HCT116 (cell line): ENCODE measurements at regions not wholly inside any gene's neighbourhood (a gene's known extent, or its start where the extent isn't known, plus 50 kb on each side); places are given as distances from the start of the nearest gene placed in this dataset.

Experiments
- ATAC-seq: fragments of 200-7000 bp; cut with Tn5 transposase; 2 replicates; pipeline ENCODE4 v1.9.1; 2020; ENCODE audit warnings: mild to moderate bottlenecking, moderate library complexity
- BruUV-seq: library from RNA; stranded (reverse); fragments of 400-500 nt; replicated peaks from 2 replicates; lab custom pipeline; 2021; lab: Mats Ljungman, UMichigan
- CTCF ChIA-PET: fragments of 300-600 bp; sonication (Branson Sonifier 250); formaldehyde crosslinking; loops from one replicate; lab custom pipeline; 2021; ENCODE audit warnings: antibody characterized with exemption; lab: Charles Lee
- POLR2A ChIA-PET: fragments of 300-600, 350-600 bp; sonication (Branson Sonifier 250); formaldehyde crosslinking; loops from one replicate; lab custom pipeline; 2021; ENCODE audit warnings: antibody characterized with exemption; lab: Charles Lee
- RAD21 ChIA-PET, 2 experiments: fragments of 300-600 bp; sonication (Branson Sonifier 250); formaldehyde crosslinking; loops; one replicate each; lab custom pipeline; 2023; ENCODE audit warnings: low total read pairs in 2 of 2; ENCODE audit not compliant: uncharacterized antibody in 2 of 2, unreplicated experiment in 2 of 2, low non-redundant PET in 1 of 2; lab: Charles Lee
- DNase-seq: peaks from one replicate; pipeline ENCODE4 v3.0.0-alpha.2; 2010; ENCODE audit warnings: low read depth, low spot score
- H2AFZ ChIP-seq: fragments of 200-600 bp; shearing (Covaris generic), sonication (generic); 2 replicates; pipeline ENCODE4 v1.6.1; 2017; ENCODE audit warnings: low read depth, mixed run types, mixed read lengths, antibody characterized with exemption, low read length; ENCODE audit not compliant: poor library complexity, severe bottlenecking
- H3K27ac ChIP-seq: 2 replicates; pipeline ENCODE4 v1.5.1; 2012; ENCODE audit warnings: low read depth, low read length
- H3K27me3 ChIP-seq: fragments of 200-600 bp; sonication (generic); 2 replicates; pipeline ENCODE4 v1.6.1; 2016; ENCODE audit warnings: mixed run types, low read length, mixed read lengths; ENCODE audit not compliant: insufficient read depth
- H3K36me3 ChIP-seq, 2 experiments: fragments of 200-500 bp in 1 of 2; fragments of 200-600 bp in 1 of 2; sonication (Bioruptor generic) in 1 of 2; sonication (generic) in 1 of 2; 2 replicates each; pipeline versions ENCODE4 v1.5.1 to v1.6.1; 2014 to 2016; ENCODE audit warnings: low read length in 2 of 2, inconsistent platforms in 1 of 2, mixed read lengths in 1 of 2, mixed run types in 1 of 2; ENCODE audit not compliant: insufficient read depth in 2 of 2, control insufficient read depth in 1 of 2
- H3K4me1 ChIP-seq, 2 experiments: fragments of 200-600 bp in 1 of 2; sonication (generic) in 1 of 2; 2 replicates each; pipeline versions ENCODE4 v1.5.1 to v1.6.1; 2012 to 2017; ENCODE audit warnings: low read length in 2 of 2, inconsistent platforms in 1 of 2, mild to moderate bottlenecking in 1 of 2, mixed read lengths in 1 of 2, mixed run types in 1 of 2, moderate library complexity in 1 of 2; ENCODE audit not compliant: insufficient read depth in 2 of 2, control insufficient read depth in 1 of 2
- H3K4me2 ChIP-seq: fragments of 200-600 bp; sonication (generic); 2 replicates; pipeline ENCODE4 v1.6.1; 2017; ENCODE audit warnings: mixed run types, low read length, mixed read lengths
- H3K4me3 ChIP-seq, 2 experiments: fragments of 200-600 bp in 1 of 2; sonication (generic) in 1 of 2; replicated peaks in 1 of 2; 2 replicates each; pipeline ENCODE4 v1.5.1; 2011 to 2016; ENCODE audit warnings: low read length in 2 of 2, control low read depth in 1 of 2, low read depth in 1 of 2, mild to moderate bottlenecking in 1 of 2, mixed read lengths in 1 of 2, mixed run types in 1 of 2
- H3K79me2 ChIP-seq: fragments of 200-600 bp; sonication (generic); 2 replicates; pipeline ENCODE4 v1.6.1; 2017; ENCODE audit warnings: mild to moderate bottlenecking, mixed run types, low read length, moderate library complexity, mixed read lengths; ENCODE audit not compliant: insufficient read depth
- H3K9ac ChIP-seq: fragments of 200-600 bp; sonication (generic); 2 replicates; pipeline ENCODE4 v1.6.1; 2016; ENCODE audit warnings: low read length, mixed read lengths
- H3K9me2 ChIP-seq: fragments of 200-600 bp; sonication (generic), shearing (Covaris generic); 2 replicates; pipeline ENCODE4 v1.6.1; 2017; ENCODE audit warnings: mixed run types, mild to moderate bottlenecking, moderate library complexity; ENCODE audit not compliant: insufficient read depth
- H3K9me3 ChIP-seq, 2 experiments: fragments of 200-500 bp in 1 of 2; fragments of 200-600 bp in 1 of 2; sonication (Bioruptor generic) in 1 of 2; sonication (generic) in 1 of 2; 2 replicates each; pipeline ENCODE4 v1.6.1; 2014 to 2017; ENCODE audit warnings: low read length in 2 of 2, mixed read lengths in 2 of 2, inconsistent platforms in 1 of 2, low read depth in 1 of 2, mild to moderate bottlenecking in 1 of 2, mixed run types in 1 of 2, moderate library complexity in 1 of 2; ENCODE audit not compliant: control insufficient read depth in 1 of 2, insufficient read depth in 1 of 2
- H4K20me1 ChIP-seq: fragments of 200-600 bp; sonication (generic), shearing (Covaris generic); 2 replicates; pipeline ENCODE4 v1.6.1; 2017; ENCODE audit warnings: mixed run types, mild to moderate bottlenecking, moderate library complexity; ENCODE audit not compliant: insufficient read depth
- ATF3 ChIP-seq: IDR thresholded peaks from 2 replicates; pipeline ENCODE4 v1.6.1; 2012
- CEBPB ChIP-seq: IDR thresholded peaks from 2 replicates; pipeline ENCODE4 v1.6.1; 2012; ENCODE audit warnings: low read depth
- EGR1 ChIP-seq: IDR thresholded peaks from 2 replicates; pipeline ENCODE4 v1.6.1; 2012; ENCODE audit warnings: low read depth
- ELF1 ChIP-seq: IDR thresholded peaks from 2 replicates; pipeline ENCODE4 v1.6.1; 2012; ENCODE audit warnings: low read depth, borderline replicate concordance
- EZH2phosphoT487 ChIP-seq: fragments of 200-600 bp; IDR thresholded peaks from 2 replicates; pipeline ENCODE4 v1.6.1; 2018; ENCODE audit warnings: antibody characterized with exemption, borderline replicate concordance
- FOSL1 ChIP-seq: IDR thresholded peaks from 2 replicates; pipeline ENCODE4 v1.6.1; 2012; ENCODE audit warnings: low read depth
- MAX ChIP-seq: IDR thresholded peaks from 2 replicates; pipeline ENCODE4 v1.6.1; 2012
- POLR2AphosphoS5 ChIP-seq: IDR thresholded peaks from 2 replicates; pipeline ENCODE4 v1.6.1; 2011; ENCODE audit warnings: mild to moderate bottlenecking, low read depth, low read length, moderate library complexity
- RAD21 ChIP-seq: IDR thresholded peaks from 2 replicates; pipeline ENCODE4 v1.6.1; 2012; ENCODE audit warnings: low read depth, mild to moderate bottlenecking
- REST ChIP-seq: IDR thresholded peaks from 2 replicates; pipeline ENCODE4 v1.6.1; 2012; ENCODE audit warnings: low read depth
- SP1 ChIP-seq: IDR thresholded peaks from 2 replicates; pipeline ENCODE4 v1.6.1; 2012; ENCODE audit warnings: low read depth
- SRF ChIP-seq: IDR thresholded peaks from 2 replicates; pipeline ENCODE4 v1.6.1; 2012; ENCODE audit warnings: low read depth
- TCF7L2 ChIP-seq: IDR thresholded peaks from 2 replicates; pipeline ENCODE4 v1.7.0; 2011; ENCODE audit warnings: borderline replicate concordance, inconsistent platforms; ENCODE audit not compliant: insufficient read depth, insufficient read length; ENCODE audit errors: extremely low read depth
- ZBTB33 ChIP-seq: IDR thresholded peaks from 2 replicates; pipeline ENCODE4 v1.6.1; 2011; ENCODE audit warnings: mild to moderate bottlenecking, low read length, moderate library complexity; ENCODE audit not compliant: insufficient replicate concordance; ENCODE audit errors: extremely low read depth
- ZFX ChIP-seq: fragments of 450-650 bp; IDR thresholded peaks from 2 replicates; pipeline ENCODE4 v1.6.1; 2017
- intact Hi-C: fragments of 100-400 bp; cut with micrococcal nuclease; formaldehyde crosslinking; loops from 2 replicates; pipeline ENCODE4 v1.10.0; 2022

- no peak overlapping the region for H2AFZ ChIP-seq
- H3K27ac ChIP-seq = no peak overlapping the region
- no peaks in the 10 kb centered on the region for H3K27me3 ChIP-seq
- POLR2A ChIA-PET = no interaction called here
- no TSS peak for BruUV-seq
- H3K4me3 ChIP-seq = no peak overlapping the region
- ATAC-seq = no peak
- no peaks in the 10 kb centered on the region for H4K20me1 ChIP-seq
- intact Hi-C loops = no loop called here
- CTCF ChIA-PET = no interaction called here
- DNase-seq = no peak
- H3K9me2 ChIP-seq = no peaks in the 10 kb centered on the region
- no peak overlapping the region for H3K4me2 ChIP-seq
- RAD21 ChIA-PET = no interaction called here
- TF ChIP-seq SRF (no peak), ATF3 (no peak), MAX (no peak), TCF7L2 (no peak), EGR1 (no peak), ZFX (no peak), EZH2phosphoT487 (no peak), ZBTB33 (no peak), RAD21 (no peak), REST (no peak), SP1 (no peak), FOSL1 (no peak), ELF1 (no peak), POLR2AphosphoS5 (no peak), CEBPB (no peak)
- no peaks in the 10 kb centered on the region for H3K79me2 ChIP-seq
- H3K9me3 ChIP-seq = no peaks in the 10 kb centered on the region
- no peak overlapping the region for H3K9ac ChIP-seq
- H3K4me1 ChIP-seq = no peaks in the 10 kb centered on the region
- no peaks in the 10 kb centered on the region for H3K36me3 ChIP-seq
Observed at GRCh38 chr3:175913286-175913685, 1054.2 kb downstream of the NAALADL2 start.
